Chondrocyte (in vitro differentiated cells): ENCODE measurements at regions not wholly inside any gene's neighbourhood (a gene's known extent, or its start where the extent isn't known, plus 50 kb on each side); places are given as distances from the start of the nearest gene placed in this dataset.

Source experiments
- DNase-seq: peaks from one replicate; pipeline ENCODE4 v3.0.0; 2021; ENCODE audit warnings: mixed read lengths, low spot score
- H3K27ac Mint-ChIP-seq: one replicate; pipeline ENCODE4 v1.8.0; 2021; ENCODE audit warnings: mild to moderate bottlenecking, moderate library complexity, mixed read lengths; ENCODE audit not compliant: unreplicated experiment
- H3K27me3 Mint-ChIP-seq: 2 replicates; pipeline ENCODE4 v1.8.0; 2021; ENCODE audit warnings: low read depth, mixed read lengths
- H3K36me3 Mint-ChIP-seq: 2 replicates; pipeline ENCODE4 v1.8.0; 2021; ENCODE audit warnings: low read depth, mixed read lengths
- H3K4me1 Mint-ChIP-seq: 2 replicates; pipeline ENCODE4 v1.8.0; 2021; ENCODE audit warnings: low read depth, mild to moderate bottlenecking, mixed read lengths
- H3K4me3 Mint-ChIP-seq: one replicate; pipeline ENCODE4 v1.8.0; 2021; ENCODE audit warnings: mild to moderate bottlenecking, moderate library complexity, mixed read lengths; ENCODE audit not compliant: unreplicated experiment
- H3K9me3 Mint-ChIP-seq: 2 replicates; pipeline ENCODE4 v1.8.0; 2021; ENCODE audit warnings: low read depth, mixed read lengths
- CTCF ChIP-seq: fragments of 200-600 bp; sonication (generic); IDR thresholded peaks from 2 replicates; pipeline ENCODE4 v1.5.0; 2021; ENCODE audit warnings: antibody characterized with exemption, mild to moderate bottlenecking, moderate library complexity

DNA sequence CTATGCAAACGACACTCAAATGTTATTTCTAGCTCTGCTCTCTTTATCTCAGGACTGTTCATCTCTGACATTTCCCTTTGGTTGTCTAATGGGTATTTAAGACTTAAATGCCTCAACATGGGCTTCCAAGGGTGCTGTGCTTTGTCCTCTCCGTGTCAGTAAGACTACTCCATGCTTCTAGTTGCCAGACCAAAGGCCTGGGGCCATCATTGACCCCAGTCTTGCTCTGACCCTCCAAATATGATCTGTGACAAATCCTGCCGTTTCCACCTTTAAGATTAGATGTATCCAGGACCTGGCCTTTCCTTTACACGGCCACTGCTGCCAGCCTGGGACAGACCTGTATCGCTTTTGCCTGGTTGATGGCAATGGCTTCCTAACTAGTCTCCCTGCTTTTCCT lies 126.3 kb upstream of the DYRK2 start:
- H3K27me3 Mint-ChIP-seq = no peaks in the 10 kb centered on the region
- H3K27ac Mint-ChIP-seq = no peak overlapping the region
- no peak for DNase-seq
- H3K9me3 Mint-ChIP-seq = no peaks in the 10 kb centered on the region
- no peak for TF ChIP-seq CTCF
- peaks cover 17% of the 10 kb centered on the region for H3K4me1 Mint-ChIP-seq
- H3K36me3 Mint-ChIP-seq = no peaks in the 10 kb centered on the region
- H3K4me3 Mint-ChIP-seq = no peak overlapping the region

DNA sequence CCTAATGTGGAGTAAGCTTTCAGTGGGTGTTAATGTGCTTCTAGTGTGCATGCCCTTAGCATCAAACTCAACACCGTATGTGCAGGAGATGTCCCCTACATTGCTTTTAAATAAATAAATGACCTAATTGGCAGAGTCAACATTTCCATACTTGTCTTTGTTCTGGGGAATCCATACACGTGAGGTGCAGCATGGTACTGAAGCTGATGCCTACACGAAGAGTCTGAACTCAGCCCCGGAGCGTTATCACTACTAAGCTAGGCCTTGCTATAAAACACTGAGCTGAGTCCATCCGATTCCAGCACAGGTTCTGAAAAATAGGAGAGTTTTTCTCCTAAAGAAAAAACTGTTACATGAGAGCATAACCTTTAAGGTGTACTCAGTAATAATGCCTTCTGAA lies 125.0 kb upstream of the DYRK2 start:
- TF ChIP-seq CTCF = no peak
- H3K27ac Mint-ChIP-seq = no peak overlapping the region
- H3K4me3 Mint-ChIP-seq = no peak overlapping the region
- H3K4me1 Mint-ChIP-seq = peaks cover 13% of the 10 kb centered on the region
- DNase-seq = no peak
- H3K27me3 Mint-ChIP-seq = no peaks in the 10 kb centered on the region
- H3K36me3 Mint-ChIP-seq = no peaks in the 10 kb centered on the region
- no peaks in the 10 kb centered on the region for H3K9me3 Mint-ChIP-seq

GRCh38 chr12:67524861-67525616 lies 123.5 kb upstream of the DYRK2 start:
- Mint-ChIP-seq H3K27me3 (no peaks in the 10 kb centered on the region), H3K9me3 (no peaks in the 10 kb centered on the region), H3K4me3 (no peak overlapping the region), H3K36me3 (no peaks in the 10 kb centered on the region), H3K4me1 (peaks cover 12% of the 10 kb centered on the region), H3K27ac (no peak overlapping the region)
- no peak for TF ChIP-seq CTCF
- DNase-seq = no peak

DNA sequence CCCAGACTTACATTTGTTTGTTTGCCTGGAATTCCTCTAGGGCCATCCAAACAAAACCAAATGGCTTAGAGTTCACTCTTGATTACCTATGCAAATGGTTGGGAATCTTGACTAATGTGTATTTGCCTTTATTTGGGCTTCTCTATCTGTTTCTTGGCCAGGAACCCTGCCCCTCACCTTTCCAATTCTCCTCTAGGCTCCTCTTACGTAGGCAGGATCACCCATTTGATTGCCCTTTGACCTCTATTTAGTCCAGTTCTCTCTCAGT lies 123.0 kb upstream of the DYRK2 start:
- Mint-ChIP-seq H3K4me3 (no peak overlapping the region), H3K9me3 (no peaks in the 10 kb centered on the region), H3K36me3 (no peaks in the 10 kb centered on the region), H3K27ac (no peak overlapping the region), H3K4me1 (peaks cover 8% of the 10 kb centered on the region), H3K27me3 (no peaks in the 10 kb centered on the region)
- TF ChIP-seq CTCF = no peak
- no peak for DNase-seq

DNA sequence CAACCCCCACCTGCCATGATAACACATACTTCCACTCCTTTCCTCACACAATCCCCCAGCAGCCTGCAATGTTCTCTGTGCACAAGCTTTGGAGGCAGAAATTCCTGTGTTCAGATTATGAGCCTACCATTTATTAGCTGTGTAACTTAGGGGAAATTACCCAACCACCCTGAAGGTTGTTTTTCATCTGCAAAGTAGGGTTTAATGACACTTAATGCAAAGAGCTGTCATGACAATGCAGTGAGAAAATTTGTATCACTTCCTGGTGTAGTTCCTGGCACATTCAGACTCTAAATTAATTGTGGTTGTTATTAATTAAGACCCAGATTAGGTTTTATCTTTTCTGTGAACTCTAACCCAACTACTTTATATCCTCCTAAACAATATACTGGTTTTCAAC lies 122.4 kb upstream of the DYRK2 start:
- H3K27ac Mint-ChIP-seq = no peak overlapping the region

More for the DNA sequence above, 122.4 kb upstream of the DYRK2 start:
- no peak for TF ChIP-seq CTCF
- no peaks in the 10 kb centered on the region for H3K9me3 Mint-ChIP-seq
- H3K4me1 Mint-ChIP-seq = peaks cover 8% of the 10 kb centered on the region
- no peak for DNase-seq
- H3K36me3 Mint-ChIP-seq = no peaks in the 10 kb centered on the region
- H3K27me3 Mint-ChIP-seq = no peaks in the 10 kb centered on the region
- no peak overlapping the region for H3K4me3 Mint-ChIP-seq
